BLaER1 (cell line): ENCODE measurements at regions not wholly inside any gene's neighbourhood (a gene's known extent, or its start where the extent isn't known, plus 50 kb on each side); places are given as distances from the start of the nearest gene placed in this dataset.

Experiments used
- H3K27ac ChIP-seq: shearing (Covaris generic); formaldehyde crosslinking; 2 replicates; pipeline ENCODE4 v1.8.1; 2022
- H3K27me3 ChIP-seq: shearing (Covaris generic); formaldehyde crosslinking; 2 replicates; pipeline ENCODE4 v1.8.1; 2022
- H3K36me3 ChIP-seq: shearing (Covaris generic); formaldehyde crosslinking; 2 replicates; pipeline ENCODE4 v1.8.1; 2022
- H3K4me1 ChIP-seq: shearing (Covaris generic); formaldehyde crosslinking; 2 replicates; pipeline ENCODE4 v1.8.1; 2022
- H3K4me2 ChIP-seq: shearing (Covaris generic); formaldehyde crosslinking; 2 replicates; pipeline ENCODE4 v1.8.1; 2022
- H3K4me3 ChIP-seq: shearing (Covaris generic); formaldehyde crosslinking; 2 replicates; pipeline ENCODE4 v1.8.1; 2022
- H3K9ac ChIP-seq: shearing (Covaris generic); formaldehyde crosslinking; 2 replicates; pipeline ENCODE4 v1.8.1; 2022
- H3K9me3 ChIP-seq: shearing (Covaris generic); formaldehyde crosslinking; 2 replicates; pipeline ENCODE4 v1.8.1; 2022
- H4K20me1 ChIP-seq: shearing (Covaris generic); formaldehyde crosslinking; 2 replicates; pipeline ENCODE4 v1.8.1; 2022
- Cebpa-rat ChIP-seq: shearing (Covaris generic); IDR thresholded peaks from 2 replicates; pipeline ENCODE4 v1.8.1; 2022

DNA sequence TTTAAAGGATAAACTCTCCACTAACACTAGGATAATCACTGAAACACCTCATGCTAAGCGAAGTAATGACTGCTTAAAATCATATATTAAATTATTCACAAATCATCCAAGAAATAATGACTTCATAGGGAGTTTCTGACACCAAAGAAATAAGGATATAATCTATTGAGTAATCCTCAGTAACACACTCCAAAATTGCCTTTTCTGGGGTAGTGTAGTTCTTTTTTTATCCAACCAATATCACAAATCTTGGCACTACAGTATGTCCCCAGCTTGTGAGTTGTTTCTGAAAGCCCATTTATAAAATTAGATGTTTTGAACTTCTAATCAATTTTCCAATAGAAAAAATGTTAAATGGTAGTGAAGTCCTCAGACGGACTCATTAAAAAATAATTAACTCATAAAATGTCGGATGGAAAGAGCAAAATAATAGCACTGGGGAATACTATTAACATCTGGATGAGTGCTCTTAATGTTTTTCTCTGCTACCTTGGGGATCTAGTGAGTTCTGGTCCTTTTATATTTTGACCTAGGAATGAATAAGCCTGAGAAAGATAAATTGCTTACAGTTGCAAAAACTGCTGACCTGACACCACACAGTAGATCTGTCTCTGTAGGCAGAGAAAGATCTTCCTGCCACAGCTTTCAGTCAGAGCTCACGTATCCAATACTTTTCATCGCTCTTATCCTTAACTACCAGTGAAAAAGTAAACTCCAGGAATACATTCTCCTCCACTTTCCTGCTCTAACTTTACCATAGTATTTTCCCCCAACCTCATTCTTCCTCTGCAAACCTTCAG is 618.5 kb upstream of the ANKRD30A start:
- no peak overlapping the region for H3K4me3 ChIP-seq
- H3K4me1 ChIP-seq = no peaks in the 10 kb centered on the region
- no peak overlapping the region for H3K4me2 ChIP-seq
- H3K9me3 ChIP-seq = no peaks in the 10 kb centered on the region
- no peaks in the 10 kb centered on the region for H4K20me1 ChIP-seq
- no peak overlapping the region for H3K27ac ChIP-seq
- H3K36me3 ChIP-seq = no peaks in the 10 kb centered on the region
- H3K9ac ChIP-seq = no peak overlapping the region
- TF ChIP-seq Cebpa-rat = no peak
- no peaks in the 10 kb centered on the region for H3K27me3 ChIP-seq

DNA sequence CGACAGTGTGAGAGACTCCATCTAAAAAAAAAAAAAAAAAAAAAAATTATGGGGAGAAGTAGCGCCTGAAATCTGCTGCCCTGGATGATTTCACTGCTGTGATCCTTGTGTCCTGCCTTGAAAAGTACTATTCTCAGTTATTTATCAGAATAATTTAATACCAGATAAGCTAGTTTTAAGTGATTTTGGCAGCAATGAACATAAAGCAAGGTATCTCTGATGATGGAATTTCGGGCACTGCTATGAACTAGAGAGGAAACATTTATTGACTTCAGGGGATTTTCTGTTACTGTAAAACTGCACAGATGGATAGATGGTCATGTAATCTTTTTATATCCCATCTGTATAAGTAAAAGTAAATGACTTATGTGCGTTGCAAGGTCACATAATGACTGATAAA is 619.1 kb upstream of the ANKRD30A start:
- Histone ChIP-seq H3K27ac (no peak overlapping the region), H3K36me3 (no peaks in the 10 kb centered on the region), H4K20me1 (no peaks in the 10 kb centered on the region), H3K27me3 (no peaks in the 10 kb centered on the region), H3K4me1 (no peaks in the 10 kb centered on the region), H3K4me2 (no peak overlapping the region), H3K9me3 (no peaks in the 10 kb centered on the region), H3K9ac (no peak overlapping the region), H3K4me3 (no peak overlapping the region)
- no peak for TF ChIP-seq Cebpa-rat

DNA sequence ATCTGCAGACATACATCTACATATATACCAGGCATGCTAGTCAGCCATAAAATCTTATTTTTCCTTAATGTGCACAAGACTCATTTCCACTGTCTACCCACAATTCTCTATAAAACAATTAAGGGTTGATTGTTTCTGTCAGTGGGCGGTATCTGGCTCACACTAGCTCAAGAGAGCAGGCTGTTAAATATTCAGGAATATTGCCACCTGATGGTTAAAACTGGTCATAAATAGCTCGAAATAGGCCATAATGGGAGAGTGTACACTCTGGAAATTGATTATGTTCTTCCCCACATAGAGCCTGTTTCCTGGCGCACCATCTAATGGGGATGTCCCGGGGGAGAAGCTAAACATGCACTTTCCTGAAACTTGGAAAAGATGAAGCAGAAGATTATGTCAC is 620.6 kb upstream of the ANKRD30A start:
- no peak for TF ChIP-seq Cebpa-rat
- no peaks in the 10 kb centered on the region for H3K4me1 ChIP-seq

DNA sequence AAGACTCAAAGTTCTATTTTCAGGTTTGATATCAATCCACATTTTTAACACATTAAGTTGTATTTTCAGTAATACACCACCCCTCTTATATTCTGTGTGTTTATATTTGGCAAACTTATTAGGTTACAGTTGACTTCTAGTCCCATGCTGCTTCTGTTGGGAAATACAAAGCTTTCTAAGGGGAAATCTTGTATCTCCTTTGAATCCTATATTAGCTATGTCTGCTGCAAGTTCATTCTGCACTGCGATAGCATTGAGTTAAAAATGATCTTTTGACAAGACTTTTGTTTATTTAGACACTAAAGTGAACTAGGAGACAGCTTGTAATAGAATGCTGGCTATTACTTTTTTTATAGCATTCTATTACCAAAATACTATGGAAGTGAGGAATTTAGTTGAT is 625.1 kb upstream of the ANKRD30A start:
- no peak for TF ChIP-seq Cebpa-rat
- H3K4me3 ChIP-seq = no peak overlapping the region
- no peaks in the 10 kb centered on the region for H3K36me3 ChIP-seq
- H3K9me3 ChIP-seq = no peaks in the 10 kb centered on the region
- no peak overlapping the region for H3K9ac ChIP-seq
- H4K20me1 ChIP-seq = no peaks in the 10 kb centered on the region
- no peak overlapping the region for H3K4me2 ChIP-seq
- no peaks in the 10 kb centered on the region for H3K27me3 ChIP-seq
- H3K27ac ChIP-seq = no peak overlapping the region
- no peaks in the 10 kb centered on the region for H3K4me1 ChIP-seq

More for the DNA sequence above, 620.6 kb upstream of the ANKRD30A start:
- no peak overlapping the region for H3K4me2 ChIP-seq
- H3K9ac ChIP-seq = no peak overlapping the region
- no peaks in the 10 kb centered on the region for H3K9me3 ChIP-seq
- H3K36me3 ChIP-seq = no peaks in the 10 kb centered on the region
- H3K27ac ChIP-seq = no peak overlapping the region
- H4K20me1 ChIP-seq = no peaks in the 10 kb centered on the region
- H3K27me3 ChIP-seq = no peaks in the 10 kb centered on the region
- H3K4me3 ChIP-seq = no peak overlapping the region

DNA sequence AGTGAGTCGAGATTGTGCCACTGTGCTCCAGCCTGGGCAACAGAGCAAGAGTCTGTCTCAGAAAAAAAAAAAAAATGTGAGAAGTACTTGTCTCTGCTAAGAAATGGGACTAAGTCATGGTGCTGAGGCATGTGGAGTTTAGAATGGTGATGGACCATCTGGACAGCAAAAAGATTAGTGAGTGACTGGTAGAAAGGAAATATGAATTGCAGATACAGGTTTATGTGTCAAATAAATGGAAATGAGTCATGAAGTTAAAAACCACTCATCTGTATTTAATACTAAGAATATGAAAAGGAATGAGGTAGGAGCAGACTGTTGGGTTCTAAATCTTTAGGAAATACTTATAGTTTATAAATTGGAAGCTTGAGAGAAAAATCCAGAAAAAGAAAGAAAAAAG is 625.7 kb upstream of the ANKRD30A start:
- no peaks in the 10 kb centered on the region for H4K20me1 ChIP-seq
- no peak overlapping the region for H3K9ac ChIP-seq
- no peak overlapping the region for H3K27ac ChIP-seq
- H3K4me1 ChIP-seq = no peaks in the 10 kb centered on the region
- no peak overlapping the region for H3K4me2 ChIP-seq
- no peaks in the 10 kb centered on the region for H3K9me3 ChIP-seq
- no peak overlapping the region for H3K4me3 ChIP-seq
- H3K36me3 ChIP-seq = no peaks in the 10 kb centered on the region
- no peak for TF ChIP-seq Cebpa-rat
- no peaks in the 10 kb centered on the region for H3K27me3 ChIP-seq

DNA sequence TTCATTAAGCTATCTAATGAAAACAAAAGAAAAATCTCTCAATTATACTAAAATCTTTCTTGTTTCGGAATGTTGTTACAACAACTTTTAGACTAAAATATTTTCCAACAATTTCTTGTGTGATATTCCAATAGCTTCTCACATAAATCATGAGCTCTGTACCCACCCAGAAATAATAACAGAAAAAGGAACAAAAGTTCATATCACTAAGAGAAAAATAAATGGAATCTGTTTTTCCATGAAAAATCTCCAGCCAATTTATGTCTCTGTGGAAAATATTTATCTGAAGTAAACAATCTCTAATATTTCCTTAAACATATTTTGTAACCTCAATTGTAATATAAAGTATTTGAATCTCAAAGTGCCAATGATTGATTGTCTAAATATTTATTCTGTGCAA is 628.6 kb upstream of the ANKRD30A start:
- TF ChIP-seq Cebpa-rat = no peak
- no peaks in the 10 kb centered on the region for H4K20me1 ChIP-seq
- no peak overlapping the region for H3K9ac ChIP-seq
- no peak overlapping the region for H3K4me2 ChIP-seq
- H3K4me3 ChIP-seq = no peak overlapping the region
- H3K36me3 ChIP-seq = no peaks in the 10 kb centered on the region
- no peaks in the 10 kb centered on the region for H3K27me3 ChIP-seq
- H3K27ac ChIP-seq = no peak overlapping the region
- no peaks in the 10 kb centered on the region for H3K9me3 ChIP-seq
- H3K4me1 ChIP-seq = no peaks in the 10 kb centered on the region

DNA sequence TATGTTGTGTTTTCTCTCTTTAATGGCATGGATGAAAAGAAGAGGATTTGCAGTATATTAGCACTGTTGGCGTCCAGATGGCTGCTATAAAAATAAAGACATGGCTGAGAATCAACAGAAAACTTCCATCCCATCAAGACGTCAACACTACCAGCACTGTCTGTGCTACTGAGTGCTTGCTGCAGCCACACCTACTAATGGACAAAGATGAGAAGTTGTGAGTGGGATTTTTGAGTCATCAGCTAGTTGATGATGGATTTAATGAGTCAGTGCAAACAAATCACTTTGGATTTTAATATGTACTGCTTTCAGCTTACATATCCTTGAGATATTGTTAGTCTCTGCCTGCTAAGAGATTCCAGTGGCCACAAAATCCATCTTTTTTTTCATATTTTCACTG is 631.0 kb upstream of the ANKRD30A start:
- H3K9ac ChIP-seq = no peak overlapping the region
- H4K20me1 ChIP-seq = no peaks in the 10 kb centered on the region
- no peaks in the 10 kb centered on the region for H3K27me3 ChIP-seq
- H3K4me3 ChIP-seq = no peak overlapping the region
- no peak overlapping the region for H3K4me2 ChIP-seq
- no peak for TF ChIP-seq Cebpa-rat
- no peaks in the 10 kb centered on the region for H3K36me3 ChIP-seq
- no peaks in the 10 kb centered on the region for H3K4me1 ChIP-seq
- no peak overlapping the region for H3K27ac ChIP-seq
- H3K9me3 ChIP-seq = no peaks in the 10 kb centered on the region

DNA sequence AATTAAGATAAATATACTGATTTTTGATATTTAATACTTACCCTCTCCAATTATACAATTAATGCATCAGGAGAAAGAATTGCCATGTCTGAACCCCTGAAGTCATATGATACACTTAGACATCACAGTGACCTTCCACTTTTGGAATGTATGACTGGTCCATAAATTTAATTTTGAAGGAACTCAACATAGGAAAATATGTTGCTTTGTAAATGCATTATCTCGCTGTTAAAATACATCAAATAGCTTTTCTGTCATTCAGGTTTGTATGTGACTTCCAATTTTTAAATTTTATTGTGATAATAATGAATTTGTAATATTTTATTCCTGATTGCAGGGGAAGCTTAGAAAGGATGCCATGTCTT is 631.9 kb upstream of the ANKRD30A start:
- Histone ChIP-seq H3K27ac (no peak overlapping the region), H3K4me2 (no peak overlapping the region), H3K9me3 (no peaks in the 10 kb centered on the region)

DNA sequence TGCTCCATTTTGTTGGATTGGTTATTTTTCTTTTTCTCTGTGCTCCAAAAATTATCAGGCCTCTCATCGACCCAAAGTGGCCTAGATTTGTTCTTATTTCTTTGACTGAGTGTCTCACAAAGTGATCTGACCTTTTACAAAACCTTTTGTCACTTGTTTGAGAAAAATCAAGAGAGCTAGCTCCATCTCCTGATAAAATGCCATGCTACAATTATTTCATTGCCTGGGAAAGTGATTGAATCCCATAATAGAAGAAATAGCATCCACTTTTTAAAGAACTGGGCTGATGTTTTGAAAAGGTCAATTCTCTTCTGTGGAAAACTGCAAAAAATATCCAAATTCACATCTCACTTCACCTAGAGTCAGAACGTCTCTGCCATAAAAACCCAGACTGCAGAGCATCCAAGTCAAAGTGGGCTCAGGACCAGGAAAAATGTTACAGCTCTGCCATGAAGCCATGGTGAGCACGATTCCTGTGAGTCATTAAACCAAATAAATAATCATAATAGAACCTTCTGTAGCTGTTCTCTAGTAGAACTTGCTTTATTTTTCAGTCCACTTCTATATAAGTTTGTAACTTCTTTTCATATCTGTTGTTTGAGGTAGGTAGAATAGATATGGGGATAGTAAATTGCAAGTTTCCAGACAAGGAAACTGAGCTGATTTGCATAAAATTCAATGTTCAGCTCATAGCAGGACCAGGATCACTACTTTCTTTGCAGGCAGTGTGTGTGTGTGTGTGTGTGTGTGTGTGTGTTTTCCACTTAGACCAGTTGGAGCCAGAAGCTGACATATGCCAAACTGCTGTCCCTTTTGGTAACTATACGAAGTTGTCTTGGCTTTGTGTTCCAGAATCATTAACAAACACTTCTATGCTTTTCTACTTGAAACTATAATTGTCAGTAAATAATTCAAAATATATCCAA is 632.5 kb upstream of the ANKRD30A start:
- Histone ChIP-seq H3K4me3 (no peak overlapping the region), H3K27me3 (no peaks in the 10 kb centered on the region), H3K4me1 (no peaks in the 10 kb centered on the region), H3K9ac (no peak overlapping the region), H3K4me2 (no peak overlapping the region), H3K36me3 (no peaks in the 10 kb centered on the region), H4K20me1 (no peaks in the 10 kb centered on the region), H3K27ac (no peak overlapping the region), H3K9me3 (no peaks in the 10 kb centered on the region)
- no peak for TF ChIP-seq Cebpa-rat

More for the DNA sequence above, 631.9 kb upstream of the ANKRD30A start:
- Histone ChIP-seq H3K4me1 (no peaks in the 10 kb centered on the region), H3K27me3 (no peaks in the 10 kb centered on the region), H3K4me3 (no peak overlapping the region), H3K36me3 (no peaks in the 10 kb centered on the region), H3K9ac (no peak overlapping the region), H4K20me1 (no peaks in the 10 kb centered on the region)
- TF ChIP-seq Cebpa-rat = no peak

DNA sequence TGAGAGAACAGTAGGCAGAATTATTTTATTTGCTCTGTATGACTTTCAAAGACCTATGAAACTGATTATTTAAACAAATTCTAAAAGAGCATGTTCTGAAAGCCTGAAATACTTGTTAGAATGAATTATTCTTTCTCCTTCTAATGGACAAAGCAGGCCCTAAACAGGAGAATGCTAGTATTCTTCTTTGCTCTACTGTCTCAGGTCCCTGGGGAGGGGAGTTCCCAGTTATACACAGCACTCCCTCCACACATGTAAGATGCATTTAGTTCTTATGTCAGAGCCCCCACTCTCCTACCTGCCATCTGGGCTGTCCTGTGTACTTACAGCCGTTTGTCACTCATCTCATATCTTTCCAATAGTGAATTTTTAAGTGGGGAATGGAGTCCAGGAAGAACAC is 633.5 kb upstream of the ANKRD30A start:
- H3K27ac ChIP-seq = no peak overlapping the region
- H3K9ac ChIP-seq = no peak overlapping the region
- no peaks in the 10 kb centered on the region for H4K20me1 ChIP-seq
- no peak for TF ChIP-seq Cebpa-rat
- H3K4me1 ChIP-seq = no peaks in the 10 kb centered on the region
- H3K27me3 ChIP-seq = no peaks in the 10 kb centered on the region
- no peak overlapping the region for H3K4me2 ChIP-seq
- H3K4me3 ChIP-seq = no peak overlapping the region
- H3K9me3 ChIP-seq = no peaks in the 10 kb centered on the region
- H3K36me3 ChIP-seq = no peaks in the 10 kb centered on the region
